Upper lobe of left lung (tissue), 4 donors: ENCODE measurements at regions not wholly inside any gene's neighbourhood (a gene's known extent, or its start where the extent isn't known, plus 50 kb on each side); places are given as distances from the start of the nearest gene placed in this dataset.

ENCODE experiments used
- POLR2A ChIP-seq, 4 donors: fragments of 450-650 bp; IDR thresholded peaks; one replicate each; pipeline ENCODE4 v1.5.1; 2016 to 2017; ENCODE audit warnings: antibody characterized with exemption in 4 of 4, mild to moderate bottlenecking in 2 of 4
- POLR2AphosphoS5 ChIP-seq, 2 donors: sonication (generic); formaldehyde crosslinking; IDR thresholded peaks; one replicate each; pipeline ENCODE4 v1.5.1; 2017; ENCODE audit warnings: antibody characterized with exemption in 2 of 2
- TF ChIP-seq, protein P1 (sequence below), 6 experiments: fragments of 450-650 bp in 4 of 6; fragments of 200-600 bp in 2 of 6; sonication (generic) in 2 of 6; IDR thresholded peaks; one replicate each; pipeline ENCODE4 v1.5.1; 2016 to 2019; ENCODE audit warnings: antibody characterized with exemption in 6 of 6

DNA sequence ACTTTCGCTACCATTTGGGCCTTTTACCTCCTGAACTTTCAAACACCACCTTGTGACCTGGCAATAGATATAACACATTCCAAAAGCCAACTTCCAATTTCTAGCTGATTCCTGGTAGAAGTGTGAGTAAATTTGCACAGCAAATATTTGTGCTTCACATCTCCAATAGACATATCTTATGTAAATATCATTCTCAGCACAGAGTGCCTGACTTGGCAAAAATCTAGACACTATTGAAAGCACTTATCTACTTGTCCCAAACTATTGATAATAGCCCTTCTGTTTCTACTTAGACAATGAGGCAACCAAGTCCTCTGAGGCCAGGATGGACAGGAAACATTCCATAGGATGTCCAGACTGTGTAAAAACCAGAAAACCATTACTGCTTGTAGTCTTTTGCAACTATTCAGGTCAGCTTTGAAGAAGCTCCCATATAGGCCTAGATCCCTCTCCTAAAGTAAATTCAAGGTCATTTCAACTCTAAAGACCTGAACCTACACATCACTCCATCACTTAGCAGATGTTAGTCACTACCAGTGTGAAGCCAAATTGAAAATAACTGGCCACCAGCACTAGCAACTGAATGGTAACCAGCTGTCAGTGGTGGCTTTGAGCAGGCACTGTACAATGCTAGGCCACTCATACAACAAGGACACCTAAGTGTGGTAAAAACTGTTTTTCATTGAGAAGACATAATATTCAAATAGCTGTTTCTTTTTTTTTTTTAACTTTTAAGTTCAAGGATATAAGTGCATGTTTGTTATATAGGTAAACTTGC, 95.3 kb upstream of the RSPO3 start:
- no peak for TF ChIP-seq POLR2AphosphoS5 (IDR thresholded peaks at IDR 0.05)
- TF ChIP-seq POLR2A (IDR thresholded peaks at IDR 0.05) = no peak
- TF ChIP-seq, protein P1, sequence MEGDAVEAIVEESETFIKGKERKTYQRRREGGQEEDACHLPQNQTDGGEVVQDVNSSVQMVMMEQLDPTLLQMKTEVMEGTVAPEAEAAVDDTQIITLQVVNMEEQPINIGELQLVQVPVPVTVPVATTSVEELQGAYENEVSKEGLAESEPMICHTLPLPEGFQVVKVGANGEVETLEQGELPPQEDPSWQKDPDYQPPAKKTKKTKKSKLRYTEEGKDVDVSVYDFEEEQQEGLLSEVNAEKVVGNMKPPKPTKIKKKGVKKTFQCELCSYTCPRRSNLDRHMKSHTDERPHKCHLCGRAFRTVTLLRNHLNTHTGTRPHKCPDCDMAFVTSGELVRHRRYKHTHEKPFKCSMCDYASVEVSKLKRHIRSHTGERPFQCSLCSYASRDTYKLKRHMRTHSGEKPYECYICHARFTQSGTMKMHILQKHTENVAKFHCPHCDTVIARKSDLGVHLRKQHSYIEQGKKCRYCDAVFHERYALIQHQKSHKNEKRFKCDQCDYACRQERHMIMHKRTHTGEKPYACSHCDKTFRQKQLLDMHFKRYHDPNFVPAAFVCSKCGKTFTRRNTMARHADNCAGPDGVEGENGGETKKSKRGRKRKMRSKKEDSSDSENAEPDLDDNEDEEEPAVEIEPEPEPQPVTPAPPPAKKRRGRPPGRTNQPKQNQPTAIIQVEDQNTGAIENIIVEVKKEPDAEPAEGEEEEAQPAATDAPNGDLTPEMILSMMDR (IDR thresholded peaks at IDR 0.05) = no peak
